Stimulated activated CD8-positive, alpha-beta memory T cell treated with anti-CD3 and anti-CD28 coated beads, Interleukin-15, amount 100 ng/mL, for 24 hours (primary cell): ENCODE measurements at regions not wholly inside any gene's neighbourhood (a gene's known extent, or its start where the extent isn't known, plus 50 kb on each side); places are given as distances from the start of the nearest gene placed in this dataset.

Source experiments
- DNase-seq: peaks from one replicate; pipeline ENCODE4 v3.0.0-alpha.2; 2020; ENCODE audit warnings: low read depth

- DNase-seq, result no peak
Observed at GRCh38 chr2:193738892-193739291, 1544.2 kb upstream of the TMEFF2 start.

GRCh38 chr2:193712912-193713311 is 1518.2 kb upstream of the TMEFF2 start:
- DNase-seq, result no peak

- DNase-seq, result no peak
Observed at GRCh38 chr2:193703411-193703810, 1508.7 kb upstream of the TMEFF2 start.

- no peak for DNase-seq
Observed at GRCh38 chr2:193701484-193701883, 1506.8 kb upstream of the TMEFF2 start.

GRCh38 chr2:193695367-193695766 is 1500.6 kb upstream of the TMEFF2 start:
- DNase-seq, result no peak

- no peak for DNase-seq
Observed at GRCh38 chr2:193693758-193694157, 1499.0 kb upstream of the TMEFF2 start.

GRCh38 chr2:193690572-193690971 is 1495.8 kb upstream of the TMEFF2 start:
- no peak for DNase-seq

- no peak for DNase-seq
Observed at GRCh38 chr2:193687195-193687594, 1492.5 kb upstream of the TMEFF2 start.

- no peak for DNase-seq
Observed at GRCh38 chr2:193679847-193680246, 1485.1 kb upstream of the TMEFF2 start.

GRCh38 chr2:193670478-193670877 is 1475.7 kb upstream of the TMEFF2 start:
- no peak for DNase-seq

- no peak for DNase-seq
Observed at GRCh38 chr2:193668557-193669323, 1474.0 kb upstream of the TMEFF2 start.

- DNase-seq, result no peak
Observed at GRCh38 chr2:193627927-193628272, 1433.2 kb upstream of the TMEFF2 start.

GRCh38 chr2:193627187-193627926 is 1432.6 kb upstream of the TMEFF2 start:
- no peak for DNase-seq

- no peak for DNase-seq
Observed at GRCh38 chr2:193608451-193608850, 1413.7 kb upstream of the TMEFF2 start.

GRCh38 chr2:193590831-193591230 is 1396.1 kb upstream of the TMEFF2 start:
- DNase-seq, result no peak

- DNase-seq, result no peak
Observed at GRCh38 chr2:193584522-193584938, 1389.8 kb upstream of the TMEFF2 start.

- DNase-seq, result no peak
Observed at GRCh38 chr2:193583638-193584400, 1389.1 kb upstream of the TMEFF2 start.

GRCh38 chr2:193581807-193582206 is 1387.1 kb upstream of the TMEFF2 start:
- DNase-seq, result no peak

- DNase-seq, result no peak
Observed at GRCh38 chr2:193580176-193580950, 1385.6 kb upstream of the TMEFF2 start.

GRCh38 chr2:193566886-193567285 is 1372.2 kb upstream of the TMEFF2 start:
- DNase-seq, result no peak

GRCh38 chr2:193566276-193566675 is 1371.5 kb upstream of the TMEFF2 start:
- DNase-seq, result no peak

- no peak for DNase-seq
Observed at GRCh38 chr2:193562031-193562430, 1367.3 kb upstream of the TMEFF2 start.
